HepG2 (cell line): ENCODE measurements at regions not wholly inside any gene's neighbourhood (a gene's known extent, or its start where the extent isn't known, plus 50 kb on each side); places are given as distances from the start of the nearest gene placed in this dataset.

Experiments used
- ATAC-seq: fragments of 200-7000 bp; cut with Tn5 transposase; 3 replicates; pipeline ENCODE4 v1.9.1; 2020; ENCODE audit warnings: mild to moderate bottlenecking, moderate library complexity
- BruUV-seq: library from RNA; stranded (reverse); fragments of 400-500 nt; replicated peaks from 2 replicates; lab custom pipeline; 2021; lab: Mats Ljungman, UMichigan
- CTCF ChIA-PET: fragments of 300-600 bp; formaldehyde crosslinking; extraction: SDS; loops from one replicate; lab custom pipeline; 2021; ENCODE audit warnings: low total read pairs, inconsistent platforms, low intra/inter-chr PET ratio; lab: Yijun Ruan, JAX
- POLR2A ChIA-PET: fragments of 350-600 bp; sonication (Branson Sonifier 250); formaldehyde crosslinking; loops from one replicate; lab custom pipeline; 2020; ENCODE audit warnings: antibody characterized with exemption, inconsistent platforms; lab: Yijun Ruan, JAX
- DNase-seq: peaks from one replicate; pipeline ENCODE4 v3.0.0-alpha.2; 2015; ENCODE audit warnings: low spot score
- FAIRE-seq: peaks from 3 replicates; lab custom pipeline; 2011; peaks lifted over from hg19 to GRCh38; lab: Jason Lieb, UNC
- H2AFZ ChIP-seq: one replicate; pipeline ENCODE4 v1.6.1; 2011; ENCODE audit warnings: low read length, inconsistent platforms
- H3K27ac ChIP-seq: fragments of 300-600 bp; 3 replicates; pipeline ENCODE4 v1.8.0; 2011; ENCODE audit warnings: mixed run types, mild to moderate bottlenecking, mixed read lengths, low read length, inconsistent platforms; ENCODE audit not compliant: insufficient read depth; ENCODE audit errors: extremely low read length
- H3K27me3 ChIP-seq, 2 experiments: fragments of 200-600 bp in 1 of 2; 2 replicates in 1 of 2; 3 replicates in 1 of 2; pipeline versions ENCODE4 v1.6.0 to v1.8.0; 2011; ENCODE audit warnings: low read length in 2 of 2, mild to moderate bottlenecking in 2 of 2, moderate library complexity in 2 of 2, inconsistent platforms in 1 of 2; ENCODE audit not compliant: insufficient read depth in 2 of 2, control insufficient read depth in 1 of 2
- H3K36me3 ChIP-seq, 2 experiments: fragments of 200-600 bp in 1 of 2; replicated peaks in 1 of 2; 2 replicates in 1 of 2; 3 replicates in 1 of 2; pipeline versions ENCODE4 v1.5.1 to v1.8.0; 2011; ENCODE audit warnings: low read length in 2 of 2, inconsistent platforms in 1 of 2; ENCODE audit not compliant: insufficient read depth in 2 of 2, control insufficient read depth in 1 of 2
- H3K4me1 ChIP-seq: 2 replicates; pipeline ENCODE4 v1.5.1; 2012; ENCODE audit warnings: low read length, inconsistent platforms; ENCODE audit not compliant: insufficient read depth
- H3K4me2 ChIP-seq: 2 replicates; pipeline ENCODE4 v1.6.0; 2011; ENCODE audit warnings: low read depth, low read length, inconsistent platforms
- H3K4me3 ChIP-seq, 3 experiments: fragments of 200-600 bp in 1 of 3; sonication (generic), shearing (Covaris generic) in 1 of 3; replicated peaks in 1 of 3; 2 replicates each; pipeline ENCODE4 v1.5.1; 2011 to 2016; ENCODE audit warnings: low read length in 3 of 3, inconsistent platforms in 2 of 3, low read depth in 2 of 3, mild to moderate bottlenecking in 2 of 3, control low read depth in 1 of 3, mixed read lengths in 1 of 3; ENCODE audit not compliant: insufficient read depth in 1 of 3
- H3K79me2 ChIP-seq: one replicate; pipeline ENCODE4 v1.6.1; 2011; ENCODE audit warnings: low read length, inconsistent platforms; ENCODE audit not compliant: insufficient read depth
- H3K9ac ChIP-seq: 2 replicates; pipeline ENCODE4 v1.6.0; 2011; ENCODE audit warnings: mild to moderate bottlenecking, low read depth, low read length, inconsistent platforms; ENCODE audit not compliant: insufficient read depth
- H3K9me3 ChIP-seq: 2 replicates; pipeline ENCODE4 v1.5.1; 2012; ENCODE audit warnings: mild to moderate bottlenecking, low read length
- H4K20me1 ChIP-seq: 2 replicates; pipeline ENCODE4 v1.6.0; 2011; ENCODE audit warnings: inconsistent platforms, mild to moderate bottlenecking, low read length, moderate library complexity; ENCODE audit not compliant: insufficient read depth
- ATF7 ChIP-seq, 2 experiments: fragments of 450-650 bp in 1 of 2; sonication (generic) in 1 of 2; formaldehyde crosslinking in 1 of 2; IDR thresholded peaks; 2 replicates each; pipeline versions ENCODE4 v1.4.0 to v1.6.1; 2016 to 2020; ENCODE audit warnings: antibody characterized with exemption in 1 of 2, mild to moderate bottlenecking in 1 of 2, missing genetic modification reagents in 1 of 2
- EZH2 ChIP-seq: conservative IDR thresholded peaks from 2 replicates; pipeline ENCODE4 v1.6.1; 2012; ENCODE audit warnings: mild to moderate bottlenecking, low read depth, low read length, moderate library complexity
- JUNB ChIP-seq: sonication (generic); formaldehyde crosslinking; IDR thresholded peaks from 2 replicates; pipeline ENCODE4 v1.8.0; 2022; ENCODE audit warnings: missing genetic modification reagents, mild to moderate bottlenecking, borderline replicate concordance
- KLF15 ChIP-seq: sonication (generic); formaldehyde crosslinking; IDR thresholded peaks from 2 replicates; pipeline ENCODE4 v1.8.1; 2023; ENCODE audit warnings: borderline replicate concordance, mild to moderate bottlenecking, inconsistent platforms, missing genetic modification reagents, mixed read lengths
- MAF1 ChIP-seq: sonication (generic); formaldehyde crosslinking; IDR thresholded peaks from 2 replicates; pipeline ENCODE4 v1.5.0; 2020; ENCODE audit warnings: missing genetic modification reagents, borderline replicate concordance
- RFXAP ChIP-seq: sonication (generic); formaldehyde crosslinking; IDR thresholded peaks from 2 replicates; pipeline ENCODE4 v1.4.0; 2020; ENCODE audit warnings: missing genetic modification reagents, borderline replicate concordance
- ZNF205 ChIP-seq: IDR thresholded peaks from 2 replicates; pipeline ENCODE4 v1.6.1; 2018; ENCODE audit warnings: missing biosample characterization, missing genetic modification reagents
- ZNF230 ChIP-seq: sonication (generic); formaldehyde crosslinking; IDR thresholded peaks from 2 replicates; pipeline ENCODE4 v1.4.0; 2020; ENCODE audit warnings: mild to moderate bottlenecking, missing genetic modification reagents
- ZNF333 ChIP-seq: sonication (generic); formaldehyde crosslinking; IDR thresholded peaks from 2 replicates; pipeline ENCODE4 v1.4.0; 2020; ENCODE audit warnings: mild to moderate bottlenecking, missing genetic modification reagents, borderline replicate concordance
- WGBS: methylation state at CpG from one replicate; pipeline ENCODE4 v1.1.6; 2017; ENCODE audit warnings: low lambda C conversion rate; 5-methylcytosine and 5-hydroxymethylcytosine counted together
- in situ Hi-C: cut with HindIII; loops from 2 replicates; pipeline ENCODE4 v1.10.0; 2017; ENCODE audit warnings: low pct_unique_long_range_greater_than_20kb; ENCODE audit not compliant: extremely low pct_ligation_motif_present
- intact Hi-C: fragments of 100-400 bp; cut with micrococcal nuclease; formaldehyde crosslinking; loops from one replicate; pipeline ENCODE4 v1.10.0; 2022; ENCODE audit not compliant: unreplicated experiment
- TF ChIP-seq, protein P1 (sequence below): IDR thresholded peaks from 2 replicates; pipeline ENCODE4 v1.6.1; 2016; ENCODE audit warnings: missing compliant biosample characterization, missing genetic modification reagents, borderline replicate concordance
- TF ChIP-seq, protein P2 (sequence below), 2 experiments: sonication (generic) in 1 of 2; formaldehyde crosslinking in 1 of 2; IDR thresholded peaks; 2 replicates each; pipeline versions ENCODE4 v1.5.1 to v1.6.1; 2011 to 2020; ENCODE audit warnings: borderline replicate concordance in 1 of 2, low read depth in 1 of 2, low read length in 1 of 2, mild to moderate bottlenecking in 1 of 2, missing genetic modification reagents in 1 of 2, moderate library complexity in 1 of 2

DNA sequence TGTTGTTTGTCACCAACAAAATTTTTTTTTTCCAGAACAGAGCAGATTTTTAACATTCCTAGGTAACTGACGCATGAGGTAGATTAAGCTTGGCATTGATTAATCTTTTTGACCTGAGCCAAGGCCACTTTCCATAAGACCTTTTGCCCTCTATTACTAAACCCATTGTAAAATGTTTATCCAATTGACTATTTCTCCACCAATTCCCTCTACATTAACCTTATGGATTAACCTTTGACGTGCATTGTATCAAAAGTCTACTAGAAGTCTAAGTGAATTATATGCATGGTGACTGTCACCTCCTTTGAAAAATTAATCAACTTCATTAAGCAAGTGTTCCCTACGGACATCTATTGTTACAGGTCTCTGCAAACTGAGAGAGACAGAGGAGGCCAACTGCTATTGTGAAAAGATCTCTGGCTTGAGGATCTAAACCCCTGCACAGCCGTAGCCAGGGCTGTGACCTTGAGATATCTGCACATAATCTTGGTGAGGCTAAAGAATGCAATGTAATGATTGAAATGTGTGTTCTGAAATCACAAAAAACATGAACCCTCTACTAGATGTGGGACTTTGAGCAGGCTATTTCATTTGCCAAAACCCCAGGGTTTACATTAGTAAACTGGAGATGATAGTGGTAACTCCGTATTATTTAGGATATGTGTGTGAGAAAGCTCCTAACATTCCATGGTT lies 632.2 kb downstream of the TLR4 start (continued):
- TF ChIP-seq, protein P1, sequence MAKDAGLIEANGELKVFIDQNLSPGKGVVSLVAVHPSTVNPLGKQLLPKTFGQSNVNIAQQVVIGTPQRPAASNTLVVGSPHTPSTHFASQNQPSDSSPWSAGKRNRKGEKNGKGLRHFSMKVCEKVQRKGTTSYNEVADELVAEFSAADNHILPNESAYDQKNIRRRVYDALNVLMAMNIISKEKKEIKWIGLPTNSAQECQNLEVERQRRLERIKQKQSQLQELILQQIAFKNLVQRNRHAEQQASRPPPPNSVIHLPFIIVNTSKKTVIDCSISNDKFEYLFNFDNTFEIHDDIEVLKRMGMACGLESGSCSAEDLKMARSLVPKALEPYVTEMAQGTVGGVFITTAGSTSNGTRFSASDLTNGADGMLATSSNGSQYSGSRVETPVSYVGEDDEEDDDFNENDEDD (CRISPR knock-in tag): no peak
- TF ChIP-seq ZNF333: no peak

DNA sequence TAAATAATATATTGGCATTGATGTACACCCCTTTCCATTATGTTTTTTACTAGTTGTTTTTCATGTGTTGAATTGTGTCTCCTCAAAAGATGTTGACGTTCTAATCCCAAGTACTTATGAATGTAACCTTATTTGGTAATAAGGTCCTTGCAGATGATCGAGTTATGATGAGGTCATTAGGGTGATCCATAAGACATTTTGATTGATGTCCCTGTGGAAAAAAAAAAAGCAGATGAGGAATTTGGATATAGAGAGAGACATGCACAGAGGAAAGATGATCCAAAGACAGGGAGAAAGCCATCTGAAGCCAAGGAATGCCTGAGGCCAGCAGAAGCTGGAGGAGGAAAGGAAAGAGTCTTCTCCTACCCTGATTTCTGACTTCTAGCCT lies 632.7 kb downstream of the TLR4 start:
- intact Hi-C loops: no loop called here
- Histone ChIP-seq H3K36me3 (no peaks in the 10 kb centered on the region), H3K9ac (no peak overlapping the region), H3K4me3 (no peak overlapping the region), H3K4me2 (no peak overlapping the region), H2AFZ (no peak overlapping the region), H4K20me1 (no peaks in the 10 kb centered on the region), H3K9me3 (peaks cover 57% of the 10 kb centered on the region), H3K4me1 (no peaks in the 10 kb centered on the region), H3K27me3 (no peaks in the 10 kb centered on the region), H3K79me2 (no peaks in the 10 kb centered on the region), H3K27ac (no peak overlapping the region)
- ChIA-PET CTCF (no interaction called here), POLR2A (no interaction called here)
- no peak for DNase-seq
- TF ChIP-seq ATF7 (IDR thresholded peaks at IDR 0.05): peak; percentile 65
- no peak for TF ChIP-seq ATF7 (CRISPR knock-in tag; IDR thresholded peaks at IDR 0.05)
- TF ChIP-seq ZNF205 (CRISPR knock-in tag): no peak
- no peak for ATAC-seq
- no peak for FAIRE-seq
- no TSS peak for BruUV-seq
- in situ Hi-C loops: no loop called here
- 15% methylated on average over 2 of the region's 2 CpGs for WGBS

DNA sequence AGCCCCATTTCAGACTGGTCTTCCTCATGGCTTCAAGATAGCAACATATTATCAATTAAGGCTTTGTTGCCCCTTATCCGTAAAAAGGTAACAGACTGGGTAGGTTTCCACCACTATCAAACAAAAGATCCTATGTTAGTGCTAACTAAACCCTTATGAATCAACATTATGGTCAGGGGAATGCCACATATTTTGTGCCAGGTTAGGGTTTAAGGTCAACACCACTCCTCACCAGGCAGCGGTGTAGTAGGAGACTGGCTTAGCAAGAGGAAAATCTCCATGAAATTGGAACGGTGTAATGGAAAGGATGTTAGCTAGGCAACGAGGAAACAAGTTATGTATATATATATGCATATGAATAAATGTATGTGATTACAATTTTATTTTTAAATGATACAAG lies 655.8 kb downstream of the TLR4 start:
- CTCF ChIA-PET: no interaction called here
- in situ Hi-C loops: no loop called here
- H2AFZ ChIP-seq: no peak overlapping the region
- TF ChIP-seq MAF1 (CRISPR knock-in tag): no peak
- no peak for TF ChIP-seq JUNB
- TF ChIP-seq ZNF230 (CRISPR knock-in tag): no peak
- TF ChIP-seq KLF15: no peak
- TF ChIP-seq, protein P2, sequence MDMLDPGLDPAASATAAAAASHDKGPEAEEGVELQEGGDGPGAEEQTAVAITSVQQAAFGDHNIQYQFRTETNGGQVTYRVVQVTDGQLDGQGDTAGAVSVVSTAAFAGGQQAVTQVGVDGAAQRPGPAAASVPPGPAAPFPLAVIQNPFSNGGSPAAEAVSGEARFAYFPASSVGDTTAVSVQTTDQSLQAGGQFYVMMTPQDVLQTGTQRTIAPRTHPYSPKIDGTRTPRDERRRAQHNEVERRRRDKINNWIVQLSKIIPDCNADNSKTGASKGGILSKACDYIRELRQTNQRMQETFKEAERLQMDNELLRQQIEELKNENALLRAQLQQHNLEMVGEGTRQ (IDR thresholded peaks at IDR 0.05; ENCODE audit: low read depth, low read length): no peak
- TF ChIP-seq, protein P2 (CRISPR knock-in tag; IDR thresholded peaks at IDR 0.05; ENCODE audit: borderline replicate concordance): no peak
- TF ChIP-seq EZH2: no peak
- TF ChIP-seq RFXAP (CRISPR knock-in tag): no peak

More for the DNA sequence above, 655.8 kb downstream of the TLR4 start:
- Histone ChIP-seq H3K27me3 (no peaks in the 10 kb centered on the region), H3K4me2 (no peak overlapping the region), H3K36me3 (no peaks in the 10 kb centered on the region), H3K9me3 (peaks cover 50% of the 10 kb centered on the region), H3K4me3 (no peak overlapping the region), H3K4me1 (no peaks in the 10 kb centered on the region), H3K27ac (no peak overlapping the region), H4K20me1 (no peaks in the 10 kb centered on the region), H3K9ac (no peak overlapping the region), H3K79me2 (no peaks in the 10 kb centered on the region)
- no peak for FAIRE-seq
- DNase-seq: no peak
- no TSS peak for BruUV-seq
- POLR2A ChIA-PET: no interaction called here
- WGBS: 25% methylated on average over 4 of the region's 4 CpGs
- intact Hi-C loops: no loop called here
- no peak for ATAC-seq
